WTC11 (cell line): ENCODE measurements at regions not wholly inside any gene's neighbourhood (a gene's known extent, or its start where the extent isn't known, plus 50 kb on each side); places are given as distances from the start of the nearest gene placed in this dataset.
A peak's percentile ranks its signal among the peaks of the same experiment; 100 is the strongest.

Experiments used
- ATAC-seq: fragments of 200-7000 bp; cut with Tn5 transposase; 2 replicates; pipeline ENCODE4 v1.10.0; 2021; ENCODE audit warnings: mild to moderate bottlenecking, moderate library complexity
- CTCF ChIA-PET: fragments of 300-600 bp; sonication (Branson Sonifier 250); formaldehyde crosslinking; loops from one replicate; lab custom pipeline; 2021; ENCODE audit warnings: antibody characterized with exemption; lab: Charles Lee
- POLR2A ChIA-PET: fragments of 350-600 bp; sonication (Branson Sonifier 250); formaldehyde crosslinking; loops from one replicate; lab custom pipeline; 2021; ENCODE audit warnings: antibody characterized with exemption; lab: Charles Lee
- DNase-seq: peaks from one replicate; pipeline ENCODE4 v3.0.0; 2021; ENCODE audit warnings: low spot score
- H3K27ac Mint-ChIP-seq: 2 replicates; pipeline ENCODE4 v1.8.0; 2021; ENCODE audit warnings: mixed read lengths
- H3K27me3 Mint-ChIP-seq: 2 replicates; pipeline ENCODE4 v1.8.0; 2021; ENCODE audit warnings: low read depth, mild to moderate bottlenecking, moderate library complexity, mixed read lengths
- H3K36me3 Mint-ChIP-seq: 2 replicates; pipeline ENCODE4 v1.8.0; 2021; ENCODE audit warnings: mixed read lengths
- H3K4me1 Mint-ChIP-seq: 2 replicates; pipeline ENCODE4 v1.8.0; 2022; ENCODE audit warnings: mixed read lengths
- H3K4me3 Mint-ChIP-seq: 2 replicates; pipeline ENCODE4 v1.8.0; 2021; ENCODE audit warnings: mild to moderate bottlenecking, moderate library complexity, mixed read lengths
- H3K9me3 Mint-ChIP-seq: 2 replicates; pipeline ENCODE4 v1.8.0; 2021; ENCODE audit warnings: mixed read lengths
- AR ChIP-seq: fragments of 250-450 bp; sonication (Bioruptor Pico); IDR thresholded peaks from 2 replicates; pipeline ENCODE4 v1.9.0; 2021; ENCODE audit warnings: mild to moderate bottlenecking
- ATF2 ChIP-seq: sonication (generic); formaldehyde crosslinking; IDR thresholded peaks from 2 replicates; pipeline ENCODE4 v1.8.1; 2022; ENCODE audit warnings: low read depth, missing genetic modification reagents, borderline replicate concordance
- CBFB ChIP-seq: sonication (generic); formaldehyde crosslinking; IDR thresholded peaks from 2 replicates; pipeline ENCODE4 v1.8.1; 2022; ENCODE audit warnings: mild to moderate bottlenecking, low read depth, missing genetic modification reagents
- E2F1 ChIP-seq: sonication (generic); formaldehyde crosslinking; IDR thresholded peaks from 2 replicates; pipeline ENCODE4 v1.8.0; 2022; ENCODE audit warnings: mild to moderate bottlenecking, missing genetic modification reagents
- ELF4 ChIP-seq: sonication (generic); formaldehyde crosslinking; IDR thresholded peaks from 2 replicates; pipeline ENCODE4 v1.8.1; 2022; ENCODE audit warnings: low read depth, mild to moderate bottlenecking, moderate library complexity, missing genetic modification reagents
- ESRRA ChIP-seq: sonication (generic); formaldehyde crosslinking; IDR thresholded peaks from 2 replicates; pipeline ENCODE4 v1.8.1; 2022; ENCODE audit warnings: mild to moderate bottlenecking, missing genetic modification reagents, borderline replicate concordance
- NFYB ChIP-seq: sonication (generic); formaldehyde crosslinking; conservative IDR thresholded peaks from 2 replicates; pipeline ENCODE4 v1.8.0; 2022; ENCODE audit warnings: low read depth, missing genetic modification reagents
- NR2C2 ChIP-seq: sonication (generic); formaldehyde crosslinking; IDR thresholded peaks from 2 replicates; pipeline ENCODE4 v1.8.0; 2022; ENCODE audit warnings: mild to moderate bottlenecking, missing genetic modification reagents
- NR3C1 ChIP-seq: sonication (generic); formaldehyde crosslinking; conservative IDR thresholded peaks from 2 replicates; pipeline ENCODE4 v1.8.1; 2023; ENCODE audit warnings: low read depth, mild to moderate bottlenecking, missing genetic modification reagents
- RELA ChIP-seq: sonication (generic); formaldehyde crosslinking; IDR thresholded peaks from 2 replicates; pipeline ENCODE4 v1.8.1; 2022; ENCODE audit warnings: missing genetic modification reagents, mild to moderate bottlenecking, borderline replicate concordance
- SMAD3 ChIP-seq: sonication (generic); formaldehyde crosslinking; IDR thresholded peaks from 2 replicates; pipeline ENCODE4 v1.8.0; 2022; ENCODE audit warnings: missing genetic modification reagents, mild to moderate bottlenecking, borderline replicate concordance
- TCF7 ChIP-seq: sonication (generic); formaldehyde crosslinking; IDR thresholded peaks from 2 replicates; pipeline ENCODE4 v1.8.0; 2022; ENCODE audit warnings: mild to moderate bottlenecking, low read depth, missing genetic modification reagents, moderate library complexity
- TEAD4 ChIP-seq: sonication (generic); formaldehyde crosslinking; IDR thresholded peaks from 2 replicates; pipeline ENCODE4 v1.8.0; 2022; ENCODE audit warnings: mild to moderate bottlenecking, missing genetic modification reagents
- USF2 ChIP-seq: sonication (generic); formaldehyde crosslinking; IDR thresholded peaks from 2 replicates; pipeline ENCODE4 v1.8.1; 2023; ENCODE audit warnings: mild to moderate bottlenecking, missing genetic modification reagents, moderate library complexity
- ZBTB21 ChIP-seq: sonication (generic); formaldehyde crosslinking; IDR thresholded peaks from 2 replicates; pipeline ENCODE4 v1.8.1; 2023; ENCODE audit warnings: mild to moderate bottlenecking, missing genetic modification reagents, borderline replicate concordance
- ZNF232 ChIP-seq: sonication (generic); formaldehyde crosslinking; IDR thresholded peaks from 2 replicates; pipeline ENCODE4 v1.8.0; 2022; ENCODE audit warnings: mild to moderate bottlenecking, missing genetic modification reagents
- ZNF263 ChIP-seq: sonication (generic); formaldehyde crosslinking; IDR thresholded peaks from 2 replicates; pipeline ENCODE4 v1.8.1; 2022; ENCODE audit warnings: low read depth, mild to moderate bottlenecking, moderate library complexity, missing genetic modification reagents
- ZNF317 ChIP-seq: sonication (generic); formaldehyde crosslinking; IDR thresholded peaks from 2 replicates; pipeline ENCODE4 v1.8.1; 2023; ENCODE audit warnings: low read depth, mild to moderate bottlenecking, moderate library complexity, missing genetic modification reagents, borderline replicate concordance
- ZNF423 ChIP-seq: fragments of 250-450 bp; sonication (Bioruptor Pico); IDR thresholded peaks from 2 replicates; pipeline ENCODE4 v2.1.2; 2022; ENCODE audit warnings: mild to moderate bottlenecking, moderate library complexity
- TF ChIP-seq, protein P1 (sequence below): sonication (generic); formaldehyde crosslinking; IDR thresholded peaks from 2 replicates; pipeline ENCODE4 v1.8.1; 2022; ENCODE audit warnings: missing genetic modification reagents, borderline replicate concordance
- TF ChIP-seq, protein P2 (sequence below): sonication (generic); formaldehyde crosslinking; IDR thresholded peaks from 2 replicates; pipeline ENCODE4 v1.8.1; 2022; ENCODE audit warnings: mild to moderate bottlenecking, moderate library complexity, missing genetic modification reagents
- TF ChIP-seq, protein P3 (sequence below): sonication (generic); formaldehyde crosslinking; IDR thresholded peaks from 2 replicates; pipeline ENCODE4 v1.8.0; 2022; ENCODE audit warnings: mild to moderate bottlenecking, missing genetic modification reagents
- TF ChIP-seq, protein P4 (sequence below): fragments of 250-450 bp; sonication (Bioruptor Pico); IDR thresholded peaks from 2 replicates; pipeline ENCODE4 v2.1.2; 2022; ENCODE audit warnings: mild to moderate bottlenecking, moderate library complexity

- POLR2A ChIA-PET: no interaction called here
- TF ChIP-seq AR (CRISPR knock-in tag) (no peak), ZBTB21 (no peak), TEAD4 (CRISPR knock-in tag) (no peak), ZNF317 (CRISPR knock-in tag) (no peak)
- H3K27me3 Mint-ChIP-seq: peaks cover 2% of the 10 kb centered on the region; the same call in 1 of the 2 replicates
- peak overlapping the region; percentile 96 for H3K27ac Mint-ChIP-seq
- ATAC-seq (no peak), DNase-seq (no peak)
- no peaks in the 10 kb centered on the region for H3K36me3 Mint-ChIP-seq
- no peak overlapping the region for H3K4me3 Mint-ChIP-seq
- H3K9me3 Mint-ChIP-seq: no peaks in the 10 kb centered on the region; the same call in 1 of the 2 replicates
- peaks cover 91% of the 10 kb centered on the region for H3K4me1 Mint-ChIP-seq
- CTCF ChIA-PET: interaction anchor here (1.4 to 8.3 kb wide), 6 partner anchors 11 to 353 kb away, joined by 3 to 242 read pairs (median 8); no protein-coding TSS in a partner anchor
Measured at GRCh38 chr15:77538027-77538451, 94.7 kb downstream of the LINGO1 start.

- H3K4me3 Mint-ChIP-seq: no peak overlapping the region
- no peaks in the 10 kb centered on the region; the same call in 1 of the 2 replicates for H3K9me3 Mint-ChIP-seq
- CTCF ChIA-PET: interaction anchor here (0.8 to 8.3 kb wide), 3 partner anchors 22 to 350 kb away, joined by 3 to 242 read pairs (median 5); no protein-coding TSS in a partner anchor
- no peaks in the 10 kb centered on the region for H3K36me3 Mint-ChIP-seq
- TF ChIP-seq, protein P1, sequence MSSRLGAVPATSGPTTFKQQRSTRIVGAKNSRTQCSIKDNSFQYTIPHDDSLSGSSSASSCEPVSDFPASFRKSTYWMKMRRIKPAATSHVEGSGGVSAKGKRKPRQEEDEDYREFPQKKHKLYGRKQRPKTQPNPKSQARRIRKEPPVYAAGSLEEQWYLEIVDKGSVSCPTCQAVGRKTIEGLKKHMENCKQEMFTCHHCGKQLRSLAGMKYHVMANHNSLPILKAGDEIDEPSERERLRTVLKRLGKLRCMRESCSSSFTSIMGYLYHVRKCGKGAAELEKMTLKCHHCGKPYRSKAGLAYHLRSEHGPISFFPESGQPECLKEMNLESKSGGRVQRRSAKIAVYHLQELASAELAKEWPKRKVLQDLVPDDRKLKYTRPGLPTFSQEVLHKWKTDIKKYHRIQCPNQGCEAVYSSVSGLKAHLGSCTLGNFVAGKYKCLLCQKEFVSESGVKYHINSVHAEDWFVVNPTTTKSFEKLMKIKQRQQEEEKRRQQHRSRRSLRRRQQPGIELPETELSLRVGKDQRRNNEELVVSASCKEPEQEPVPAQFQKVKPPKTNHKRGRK (CRISPR knock-in tag): no peak
- TF ChIP-seq, protein P2, sequence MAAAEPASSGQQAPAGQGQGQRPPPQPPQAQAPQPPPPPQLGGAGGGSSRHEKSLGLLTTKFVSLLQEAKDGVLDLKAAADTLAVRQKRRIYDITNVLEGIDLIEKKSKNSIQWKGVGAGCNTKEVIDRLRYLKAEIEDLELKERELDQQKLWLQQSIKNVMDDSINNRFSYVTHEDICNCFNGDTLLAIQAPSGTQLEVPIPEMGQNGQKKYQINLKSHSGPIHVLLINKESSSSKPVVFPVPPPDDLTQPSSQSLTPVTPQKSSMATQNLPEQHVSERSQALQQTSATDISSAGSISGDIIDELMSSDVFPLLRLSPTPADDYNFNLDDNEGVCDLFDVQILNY (CRISPR knock-in tag): no peak
- TF ChIP-seq ELF4 (CRISPR knock-in tag) (no peak), USF2 (CRISPR knock-in tag) (no peak), CBFB (CRISPR knock-in tag) (no peak), ZNF317 (CRISPR knock-in tag) (no peak), E2F1 (CRISPR knock-in tag) (no peak), ZNF232 (CRISPR knock-in tag) (no peak), ATF2 (CRISPR knock-in tag) (no peak), ZNF263 (CRISPR knock-in tag) (no peak), NR2C2 (CRISPR knock-in tag) (no peak), SMAD3 (CRISPR knock-in tag) (no peak), RELA (no peak), ZNF423 (no peak), NR3C1 (no peak), ESRRA (no peak), NFYB (CRISPR knock-in tag) (no peak), TCF7 (CRISPR knock-in tag) (no peak)
- TF ChIP-seq, protein P3, sequence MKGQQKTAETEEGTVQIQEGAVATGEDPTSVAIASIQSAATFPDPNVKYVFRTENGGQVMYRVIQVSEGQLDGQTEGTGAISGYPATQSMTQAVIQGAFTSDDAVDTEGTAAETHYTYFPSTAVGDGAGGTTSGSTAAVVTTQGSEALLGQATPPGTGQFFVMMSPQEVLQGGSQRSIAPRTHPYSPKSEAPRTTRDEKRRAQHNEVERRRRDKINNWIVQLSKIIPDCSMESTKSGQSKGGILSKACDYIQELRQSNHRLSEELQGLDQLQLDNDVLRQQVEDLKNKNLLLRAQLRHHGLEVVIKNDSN (CRISPR knock-in tag): no peak
- TF ChIP-seq, protein P4, sequence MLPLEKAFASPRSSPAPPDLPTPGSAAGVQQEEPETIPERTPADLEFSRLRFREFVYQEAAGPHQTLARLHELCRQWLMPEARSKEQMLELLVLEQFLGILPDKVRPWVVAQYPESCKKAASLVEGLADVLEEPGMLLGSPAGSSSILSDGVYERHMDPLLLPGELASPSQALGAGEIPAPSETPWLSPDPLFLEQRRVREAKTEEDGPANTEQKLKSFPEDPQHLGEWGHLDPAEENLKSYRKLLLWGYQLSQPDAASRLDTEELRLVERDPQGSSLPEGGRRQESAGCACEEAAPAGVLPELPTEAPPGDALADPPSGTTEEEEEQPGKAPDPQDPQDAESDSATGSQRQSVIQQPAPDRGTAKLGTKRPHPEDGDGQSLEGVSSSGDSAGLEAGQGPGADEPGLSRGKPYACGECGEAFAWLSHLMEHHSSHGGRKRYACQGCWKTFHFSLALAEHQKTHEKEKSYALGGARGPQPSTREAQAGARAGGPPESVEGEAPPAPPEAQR (CRISPR knock-in tag): no peak
- TF ChIP-seq, all 79 proteins: peak for 0
- DNase-seq (no peak), ATAC-seq (no peak)
- peaks cover 88% of the 10 kb centered on the region for H3K4me1 Mint-ChIP-seq
- peak overlapping the region; percentile 96 for H3K27ac Mint-ChIP-seq
- POLR2A ChIA-PET: no interaction called here
- H3K27me3 Mint-ChIP-seq: peaks cover 6% of the 10 kb centered on the region; the same call in 1 of the 2 replicates
Measured at GRCh38 chr15:77537006-77537405, 95.7 kb downstream of the LINGO1 start.
